HCT116 (cell line): ENCODE measurements at regions not wholly inside any gene's neighbourhood (a gene's known extent, or its start where the extent isn't known, plus 50 kb on each side); places are given as distances from the start of the nearest gene placed in this dataset.

Source experiments
- ATAC-seq: fragments of 200-7000 bp; cut with Tn5 transposase; 2 replicates; pipeline ENCODE4 v1.9.1; 2020; ENCODE audit warnings: mild to moderate bottlenecking, moderate library complexity
- BruUV-seq: library from RNA; stranded (reverse); fragments of 400-500 nt; replicated peaks from 2 replicates; lab custom pipeline; 2021; lab: Mats Ljungman, UMichigan
- CTCF ChIA-PET: fragments of 300-600 bp; sonication (Branson Sonifier 250); formaldehyde crosslinking; loops from one replicate; lab custom pipeline; 2021; ENCODE audit warnings: antibody characterized with exemption; lab: Charles Lee
- POLR2A ChIA-PET: fragments of 300-600, 350-600 bp; sonication (Branson Sonifier 250); formaldehyde crosslinking; loops from one replicate; lab custom pipeline; 2021; ENCODE audit warnings: antibody characterized with exemption; lab: Charles Lee
- RAD21 ChIA-PET, 2 experiments: fragments of 300-600 bp; sonication (Branson Sonifier 250); formaldehyde crosslinking; loops; one replicate each; lab custom pipeline; 2023; ENCODE audit warnings: low total read pairs in 2 of 2; ENCODE audit not compliant: uncharacterized antibody in 2 of 2, unreplicated experiment in 2 of 2, low non-redundant PET in 1 of 2; lab: Charles Lee
- DNase-seq: peaks from one replicate; pipeline ENCODE4 v3.0.0-alpha.2; 2010; ENCODE audit warnings: low read depth, low spot score
- H2AFZ ChIP-seq: fragments of 200-600 bp; shearing (Covaris generic), sonication (generic); 2 replicates; pipeline ENCODE4 v1.6.1; 2017; ENCODE audit warnings: low read depth, mixed run types, mixed read lengths, antibody characterized with exemption, low read length; ENCODE audit not compliant: poor library complexity, severe bottlenecking
- H3K27ac ChIP-seq: 2 replicates; pipeline ENCODE4 v1.5.1; 2012; ENCODE audit warnings: low read depth, low read length
- H3K27me3 ChIP-seq: fragments of 200-600 bp; sonication (generic); 2 replicates; pipeline ENCODE4 v1.6.1; 2016; ENCODE audit warnings: mixed run types, low read length, mixed read lengths; ENCODE audit not compliant: insufficient read depth
- H3K36me3 ChIP-seq, 2 experiments: fragments of 200-500 bp in 1 of 2; fragments of 200-600 bp in 1 of 2; sonication (Bioruptor generic) in 1 of 2; sonication (generic) in 1 of 2; 2 replicates each; pipeline versions ENCODE4 v1.5.1 to v1.6.1; 2014 to 2016; ENCODE audit warnings: low read length in 2 of 2, inconsistent platforms in 1 of 2, mixed read lengths in 1 of 2, mixed run types in 1 of 2; ENCODE audit not compliant: insufficient read depth in 2 of 2, control insufficient read depth in 1 of 2
- H3K4me1 ChIP-seq, 2 experiments: fragments of 200-600 bp in 1 of 2; sonication (generic) in 1 of 2; 2 replicates each; pipeline versions ENCODE4 v1.5.1 to v1.6.1; 2012 to 2017; ENCODE audit warnings: low read length in 2 of 2, inconsistent platforms in 1 of 2, mild to moderate bottlenecking in 1 of 2, mixed read lengths in 1 of 2, mixed run types in 1 of 2, moderate library complexity in 1 of 2; ENCODE audit not compliant: insufficient read depth in 2 of 2, control insufficient read depth in 1 of 2
- H3K4me2 ChIP-seq: fragments of 200-600 bp; sonication (generic); 2 replicates; pipeline ENCODE4 v1.6.1; 2017; ENCODE audit warnings: mixed run types, low read length, mixed read lengths
- H3K4me3 ChIP-seq, 2 experiments: fragments of 200-600 bp in 1 of 2; sonication (generic) in 1 of 2; replicated peaks in 1 of 2; 2 replicates each; pipeline ENCODE4 v1.5.1; 2011 to 2016; ENCODE audit warnings: low read length in 2 of 2, control low read depth in 1 of 2, low read depth in 1 of 2, mild to moderate bottlenecking in 1 of 2, mixed read lengths in 1 of 2, mixed run types in 1 of 2
- H3K79me2 ChIP-seq: fragments of 200-600 bp; sonication (generic); 2 replicates; pipeline ENCODE4 v1.6.1; 2017; ENCODE audit warnings: mild to moderate bottlenecking, mixed run types, low read length, moderate library complexity, mixed read lengths; ENCODE audit not compliant: insufficient read depth
- H3K9ac ChIP-seq: fragments of 200-600 bp; sonication (generic); 2 replicates; pipeline ENCODE4 v1.6.1; 2016; ENCODE audit warnings: low read length, mixed read lengths
- H3K9me2 ChIP-seq: fragments of 200-600 bp; sonication (generic), shearing (Covaris generic); 2 replicates; pipeline ENCODE4 v1.6.1; 2017; ENCODE audit warnings: mixed run types, mild to moderate bottlenecking, moderate library complexity; ENCODE audit not compliant: insufficient read depth
- H3K9me3 ChIP-seq, 2 experiments: fragments of 200-500 bp in 1 of 2; fragments of 200-600 bp in 1 of 2; sonication (Bioruptor generic) in 1 of 2; sonication (generic) in 1 of 2; 2 replicates each; pipeline ENCODE4 v1.6.1; 2014 to 2017; ENCODE audit warnings: low read length in 2 of 2, mixed read lengths in 2 of 2, inconsistent platforms in 1 of 2, low read depth in 1 of 2, mild to moderate bottlenecking in 1 of 2, mixed run types in 1 of 2, moderate library complexity in 1 of 2; ENCODE audit not compliant: control insufficient read depth in 1 of 2, insufficient read depth in 1 of 2
- H4K20me1 ChIP-seq: fragments of 200-600 bp; sonication (generic), shearing (Covaris generic); 2 replicates; pipeline ENCODE4 v1.6.1; 2017; ENCODE audit warnings: mixed run types, mild to moderate bottlenecking, moderate library complexity; ENCODE audit not compliant: insufficient read depth
- CBX3 ChIP-seq: IDR thresholded peaks from 2 replicates; pipeline ENCODE4 v1.6.1; 2012; ENCODE audit warnings: low read depth
- CTCF ChIP-seq, 3 experiments: fragments of 200-600 bp in 1 of 3; sonication (generic) in 1 of 3; IDR thresholded peaks in 2 of 3; conservative IDR thresholded peaks in 1 of 3; 2 replicates each; pipeline ENCODE4 v1.5.1; 2012 to 2017; ENCODE audit warnings: low read depth in 2 of 3, low read length in 2 of 3, antibody characterized with exemption in 1 of 3, borderline replicate concordance in 1 of 3, control low read depth in 1 of 3, mild to moderate bottlenecking in 1 of 3, mixed read lengths in 1 of 3, mixed run types in 1 of 3, moderate library complexity in 1 of 3; ENCODE audit not compliant: insufficient read depth in 1 of 3
- ELF1 ChIP-seq: IDR thresholded peaks from 2 replicates; pipeline ENCODE4 v1.6.1; 2012; ENCODE audit warnings: low read depth, borderline replicate concordance
- EZH2 ChIP-seq: fragments of 200-600 bp; sonication (generic); IDR thresholded peaks from 2 replicates; pipeline ENCODE4 v1.6.1; 2017; ENCODE audit warnings: antibody characterized with exemption, mixed run types
- FOSL1 ChIP-seq: IDR thresholded peaks from 2 replicates; pipeline ENCODE4 v1.6.1; 2012; ENCODE audit warnings: low read depth
- MAX ChIP-seq: IDR thresholded peaks from 2 replicates; pipeline ENCODE4 v1.6.1; 2012
- SIN3A ChIP-seq: IDR thresholded peaks from 2 replicates; pipeline ENCODE4 v1.6.1; 2012; ENCODE audit warnings: low read depth
- SP1 ChIP-seq: IDR thresholded peaks from 2 replicates; pipeline ENCODE4 v1.6.1; 2012; ENCODE audit warnings: low read depth
- YY1 ChIP-seq: IDR thresholded peaks from 2 replicates; pipeline ENCODE4 v1.6.1; 2011; ENCODE audit warnings: low read length, low read depth, moderate library complexity, mild to moderate bottlenecking; ENCODE audit not compliant: insufficient replicate concordance; ENCODE audit errors: extremely low read depth
- intact Hi-C: fragments of 100-400 bp; cut with micrococcal nuclease; formaldehyde crosslinking; loops from 2 replicates; pipeline ENCODE4 v1.10.0; 2022

GRCh38 chr2:34552337-34552736 lies 953.2 kb upstream of the FAM98A start:
- TF ChIP-seq CBX3 (no peak), EZH2 (no peak), SIN3A (no peak), SP1 (no peak), YY1 (no peak), MAX (no peak), FOSL1 (no peak), CTCF (IDR thresholded peaks at IDR 0.05 in 2 of 3, conservative IDR thresholded peaks at IDR 0.05 in 1 of 3; ENCODE audit: borderline replicate concordance in 1 of 3, insufficient read depth in 1 of 3, low read depth in 2 of 3, low read length in 2 of 3) (no peak), ELF1 (no peak)

More at GRCh38 chr2:34552337-34552736, 953.2 kb upstream of the FAM98A start:
- H3K79me2 ChIP-seq = no peaks in the 10 kb centered on the region
- intact Hi-C loops = no loop called here
- no peak for ATAC-seq
- no peaks in the 10 kb centered on the region for H3K36me3 ChIP-seq
- RAD21 ChIA-PET = no interaction called here
- no peak overlapping the region for H3K27ac ChIP-seq
- peaks cover 7 to 16% of the 10 kb centered on the region in 2 experiments; a peak in 2 of 4 replicates for H3K9me3 ChIP-seq
- no peak overlapping the region for H2AFZ ChIP-seq
- no peak for DNase-seq
- H3K27me3 ChIP-seq = no peaks in the 10 kb centered on the region
- H4K20me1 ChIP-seq = no peaks in the 10 kb centered on the region
- CTCF ChIA-PET = no interaction called here
- no peaks in the 10 kb centered on the region for H3K4me1 ChIP-seq
- no peak overlapping the region for H3K4me3 ChIP-seq
- no peaks in the 10 kb centered on the region for H3K9me2 ChIP-seq
- no peak overlapping the region for H3K4me2 ChIP-seq
- H3K9ac ChIP-seq = no peak overlapping the region
- POLR2A ChIA-PET = no interaction called here
- no TSS peak for BruUV-seq
